GM19238 (cell line): ENCODE measurements at regions not wholly inside any gene's neighbourhood (a gene's known extent, or its start where the extent isn't known, plus 50 kb on each side); places are given as distances from the start of the nearest gene placed in this dataset.
A peak's percentile ranks its signal among the peaks of the same experiment; 100 is the strongest.
"Not testable (repeated sequence)": the region's sequence is repeated elsewhere in the genome, so short reads cannot be mapped to it uniquely, and the experiment has no call there.

ENCODE experiments used
- DNase-seq: peaks from one replicate; pipeline ENCODE4 v3.0.0; 2011; ENCODE audit warnings: low spot score; ENCODE audit not compliant: insufficient read length

DNA sequence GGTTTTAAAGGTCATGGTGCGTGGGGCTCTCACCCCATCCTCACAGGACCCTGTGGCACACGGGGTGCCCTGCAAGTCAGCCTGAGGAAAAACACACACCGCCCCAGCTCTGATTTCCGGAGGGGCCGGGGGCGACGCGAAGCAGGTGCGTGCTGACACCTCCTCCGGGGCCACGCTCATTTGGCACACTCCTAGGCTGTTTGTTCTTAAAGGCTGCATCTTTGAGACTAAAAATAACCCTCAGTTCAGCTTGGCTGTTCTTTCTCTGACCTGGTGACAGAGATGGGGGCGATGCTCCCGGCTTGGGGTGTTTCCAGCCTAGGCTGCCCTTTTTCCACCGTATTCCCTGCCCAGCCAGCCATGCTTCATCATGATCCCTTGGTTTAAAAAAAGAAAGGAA is 141.5 kb upstream of the TPM1 start:
- no peak for DNase-seq

DNA sequence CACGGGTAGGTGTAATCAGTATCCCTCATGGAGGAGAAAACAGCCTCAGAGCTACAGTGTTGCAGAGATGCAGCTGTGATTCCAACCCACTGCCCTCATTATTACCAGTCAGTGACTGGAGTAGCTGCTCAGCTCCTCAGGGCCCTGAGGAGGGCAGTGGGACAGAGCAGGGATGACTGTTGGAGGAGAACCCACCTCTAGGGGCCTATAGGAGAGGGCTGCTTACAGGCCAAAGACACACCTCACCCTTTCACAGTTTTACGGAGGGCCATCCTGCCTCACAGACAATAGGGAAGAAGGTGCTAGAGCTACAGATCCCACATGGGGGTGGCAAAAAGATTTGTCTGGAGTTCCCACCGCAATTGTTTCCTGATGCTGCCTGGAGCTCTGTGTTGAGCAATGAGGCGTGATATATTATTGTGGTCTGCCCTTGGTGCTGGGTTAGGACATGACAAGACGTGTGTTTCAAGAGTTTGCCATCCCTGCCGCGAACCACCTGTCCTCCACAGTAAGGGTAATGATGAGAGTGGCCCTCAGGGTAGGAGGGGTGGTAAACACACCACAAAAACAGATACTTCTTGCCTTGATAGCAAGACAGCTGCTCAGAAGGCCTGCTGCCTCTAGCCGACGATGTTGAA is 140.5 kb upstream of the TPM1 start:
- DNase-seq, result no peak

DNA sequence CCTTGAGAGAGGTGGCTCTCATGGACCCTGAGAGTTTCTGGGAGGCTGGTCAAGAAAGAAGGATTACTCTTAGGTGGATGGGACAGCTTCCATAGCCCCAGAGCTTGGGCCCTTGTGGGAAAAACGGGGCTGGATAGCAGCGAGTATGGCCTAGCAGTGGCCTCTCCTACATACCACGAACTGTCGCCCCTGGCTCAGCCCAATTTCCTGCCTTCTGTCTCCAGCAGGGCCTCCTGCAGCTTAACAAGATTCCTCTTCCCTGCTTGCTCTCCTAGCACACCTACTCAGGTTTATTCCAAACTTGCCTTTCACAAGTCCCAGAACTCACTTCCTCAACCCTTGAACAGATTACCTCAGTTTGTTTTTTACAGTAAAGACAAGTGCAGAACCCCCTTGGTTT is 139.7 kb upstream of the TPM1 start:
- DNase-seq, result no peak

DNA sequence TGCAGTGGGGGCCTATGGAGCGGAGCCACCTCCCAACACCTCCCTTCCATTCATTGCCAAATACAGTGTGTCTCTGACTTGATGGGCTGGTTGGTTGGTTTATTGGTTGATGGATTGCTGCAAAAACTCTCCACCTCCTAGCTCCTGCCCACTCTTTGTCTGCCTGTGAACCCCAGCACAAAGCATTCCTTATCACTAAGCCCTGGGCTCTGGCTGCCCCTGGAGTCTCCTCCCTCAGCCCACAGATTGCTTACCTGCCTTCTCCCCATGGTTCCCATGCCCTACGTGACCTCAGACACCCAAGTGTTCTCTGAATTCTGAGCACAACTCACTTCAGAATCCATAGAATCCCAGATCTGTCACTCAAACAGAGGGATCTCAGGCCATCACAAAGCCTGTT is 139.1 kb upstream of the TPM1 start:
- DNase-seq, result no peak

DNA sequence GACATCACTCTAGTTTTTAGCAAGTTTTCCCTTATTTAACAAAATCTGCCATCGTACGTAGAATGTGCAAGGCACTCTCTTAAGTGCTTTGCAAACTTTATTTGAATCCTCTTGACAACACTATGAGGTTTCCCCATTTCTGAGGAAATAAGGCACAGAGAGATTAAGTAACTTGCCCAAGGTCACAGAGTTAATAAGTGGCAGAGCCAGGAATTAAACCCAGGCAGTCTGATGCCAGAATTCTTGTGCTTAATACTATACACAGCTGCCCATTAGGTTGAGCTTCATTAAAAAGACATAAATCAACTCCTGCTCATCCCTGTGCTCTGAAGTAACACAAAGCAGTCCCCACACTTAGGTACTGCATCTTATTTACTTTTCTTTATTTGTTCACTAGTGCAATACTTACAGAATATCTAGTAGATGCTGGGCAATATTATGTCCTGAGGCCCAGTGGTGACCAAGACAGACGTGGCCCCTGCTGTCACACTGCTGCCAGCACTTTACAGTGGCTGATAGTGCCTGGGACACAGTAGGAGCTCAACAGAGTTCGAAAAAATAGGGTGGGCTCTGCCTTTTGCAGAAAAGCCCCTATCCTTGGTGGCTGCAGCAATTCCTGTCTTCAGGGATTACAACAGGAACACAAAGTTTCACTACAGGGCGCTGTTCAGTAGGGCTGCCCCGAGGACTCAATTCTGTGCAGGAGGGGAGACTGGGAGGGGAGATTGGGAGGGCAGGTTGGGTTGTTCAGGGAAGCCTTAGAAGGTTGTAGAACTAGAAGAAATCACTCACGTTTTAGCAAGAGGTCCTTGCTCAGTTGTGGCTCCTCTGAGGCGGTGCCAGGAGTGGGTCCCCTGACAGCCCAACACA is 138.3 kb upstream of the TPM1 start:
- peak; percentile 28 for DNase-seq

DNA sequence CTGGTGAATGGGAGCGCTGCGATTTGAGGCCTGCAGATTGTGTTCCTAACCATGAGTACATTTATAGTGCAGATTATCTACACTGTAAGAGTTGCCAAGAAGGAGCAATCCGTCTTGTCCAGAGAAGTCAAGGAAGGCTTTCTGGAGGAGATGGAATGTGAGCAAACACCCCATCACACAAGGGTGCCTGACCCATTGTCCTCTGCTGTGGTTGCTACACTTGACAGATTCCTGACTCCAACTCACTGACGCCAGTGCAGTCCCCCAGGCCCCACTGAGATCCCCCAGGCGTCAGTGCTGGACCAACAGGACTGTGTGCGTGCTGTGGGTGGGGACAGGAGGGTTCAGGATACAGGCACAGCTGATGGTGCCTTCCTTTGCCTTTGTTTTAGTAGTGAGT is 135.9 kb upstream of the TPM1 start:
- DNase-seq, result no peak

DNA sequence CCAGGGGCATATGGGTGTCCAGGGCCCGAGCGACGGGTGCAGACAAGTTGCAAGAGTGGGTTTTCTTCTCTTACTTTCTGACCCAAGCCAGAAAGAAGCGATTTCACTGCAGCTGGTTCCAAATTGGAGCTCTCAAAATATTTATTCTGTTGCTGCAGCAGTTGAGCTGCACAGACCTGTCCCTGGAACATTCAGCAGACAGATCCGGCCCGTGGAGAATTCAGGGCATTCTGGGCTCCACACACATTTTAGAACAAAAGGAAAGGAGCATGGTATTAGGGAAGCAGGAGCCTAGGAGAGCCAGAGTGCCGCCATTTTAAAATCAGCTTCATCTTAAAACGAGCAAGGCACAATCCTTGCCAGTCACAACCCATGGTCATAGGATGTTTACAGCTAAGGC is 135.3 kb upstream of the TPM1 start:
- DNase-seq, result no peak

DNA sequence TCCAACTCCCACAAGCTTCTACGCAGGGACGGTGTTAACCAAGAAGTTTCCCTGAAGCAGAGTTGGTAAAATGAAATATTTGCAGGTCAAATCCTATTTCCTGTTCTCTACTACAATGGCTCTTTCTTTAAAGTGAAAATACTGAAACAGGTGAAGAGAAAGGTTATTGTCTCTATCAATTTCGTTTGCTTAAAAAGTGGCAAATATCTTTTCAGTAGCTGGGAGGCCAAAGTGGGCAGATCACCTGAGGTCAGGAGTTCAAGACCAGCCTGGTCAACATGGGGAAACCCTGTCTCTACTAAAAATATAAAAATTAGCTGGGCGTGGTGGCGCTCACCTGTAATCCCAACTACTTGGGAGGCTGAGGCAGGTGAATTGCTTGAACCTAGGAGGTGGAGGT is 134.2 kb upstream of the TPM1 start:
- DNase-seq, result not testable (repeated sequence)

DNA sequence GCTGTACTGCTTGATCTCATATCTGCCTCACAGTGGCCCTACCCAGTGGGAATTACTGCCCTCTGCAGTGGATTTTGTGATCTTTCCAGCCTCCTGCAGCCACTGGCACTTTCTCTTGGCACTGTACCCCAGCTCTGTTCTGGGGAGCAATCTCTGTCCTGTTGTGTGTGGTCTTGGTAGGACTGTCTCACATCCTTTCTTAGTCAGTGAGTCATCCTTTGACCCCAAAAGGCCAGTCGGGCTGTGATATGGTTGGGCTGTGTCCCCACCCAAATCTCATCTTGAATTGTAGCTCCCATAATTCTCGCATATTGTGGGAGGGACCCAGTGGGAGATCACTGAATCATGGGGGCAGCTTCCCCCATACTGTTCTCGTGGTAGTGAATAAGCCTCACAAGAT is 133.3 kb upstream of the TPM1 start:
- DNase-seq, result no peak

DNA sequence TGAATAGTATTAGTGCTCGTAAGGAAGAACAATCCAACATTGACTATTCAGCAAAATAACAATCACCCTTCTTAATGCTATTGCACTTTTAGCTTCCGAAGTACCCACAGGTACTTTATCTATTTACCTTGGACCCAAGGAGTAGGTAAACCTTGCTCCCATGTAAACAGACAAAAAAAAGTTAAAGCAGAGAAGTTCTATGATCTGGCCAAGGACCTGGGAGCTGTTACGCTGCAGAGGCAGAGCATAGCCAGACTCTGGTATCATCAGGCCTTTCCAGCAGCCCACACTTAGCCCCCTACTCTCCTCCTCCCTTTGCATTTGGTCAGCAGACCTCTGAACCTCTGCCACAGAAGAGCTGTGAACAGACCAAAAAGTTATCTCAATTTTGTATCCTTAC is 130.3 kb upstream of the TPM1 start:
- DNase-seq, result no peak

DNA sequence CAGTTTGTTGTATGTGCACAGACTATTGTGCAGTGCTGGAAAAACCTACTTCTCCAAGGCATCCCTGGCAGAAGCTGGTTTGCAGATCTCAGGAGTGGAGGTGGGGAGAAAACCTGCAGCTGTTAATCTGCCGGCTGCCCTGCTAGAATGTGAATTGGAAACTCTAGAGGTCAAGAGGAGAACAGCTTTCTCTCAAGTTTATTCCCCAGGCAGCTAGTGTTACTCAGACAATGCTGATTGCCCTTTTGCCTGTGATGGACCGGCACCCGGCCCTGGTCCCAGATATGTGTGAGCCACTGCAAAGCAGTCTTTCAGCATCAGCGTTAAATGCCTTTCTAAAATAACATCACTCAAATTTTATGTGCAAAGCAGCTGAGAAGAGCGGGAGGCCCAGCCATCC is 129.7 kb upstream of the TPM1 start:
- DNase-seq, result no peak

DNA sequence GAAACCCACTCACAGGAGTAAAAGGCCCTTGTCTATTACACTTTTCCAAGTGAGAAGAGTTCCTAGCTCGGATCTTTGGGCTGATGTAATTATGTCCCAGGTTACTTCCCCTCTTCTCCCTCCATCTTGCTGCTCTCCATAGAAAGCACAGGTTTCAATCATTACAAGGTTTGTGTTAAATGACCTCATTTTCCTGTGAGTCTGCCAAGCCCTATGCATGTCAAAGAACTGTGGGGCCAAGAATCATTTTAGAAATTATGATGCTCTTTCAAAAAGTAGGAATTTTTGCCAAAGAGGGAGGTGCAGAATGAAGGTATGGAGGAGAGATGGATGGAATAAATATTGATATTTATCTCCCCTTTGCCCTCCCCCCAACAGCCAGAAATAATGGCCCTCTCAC is 129.3 kb upstream of the TPM1 start:
- no peak for DNase-seq

DNA sequence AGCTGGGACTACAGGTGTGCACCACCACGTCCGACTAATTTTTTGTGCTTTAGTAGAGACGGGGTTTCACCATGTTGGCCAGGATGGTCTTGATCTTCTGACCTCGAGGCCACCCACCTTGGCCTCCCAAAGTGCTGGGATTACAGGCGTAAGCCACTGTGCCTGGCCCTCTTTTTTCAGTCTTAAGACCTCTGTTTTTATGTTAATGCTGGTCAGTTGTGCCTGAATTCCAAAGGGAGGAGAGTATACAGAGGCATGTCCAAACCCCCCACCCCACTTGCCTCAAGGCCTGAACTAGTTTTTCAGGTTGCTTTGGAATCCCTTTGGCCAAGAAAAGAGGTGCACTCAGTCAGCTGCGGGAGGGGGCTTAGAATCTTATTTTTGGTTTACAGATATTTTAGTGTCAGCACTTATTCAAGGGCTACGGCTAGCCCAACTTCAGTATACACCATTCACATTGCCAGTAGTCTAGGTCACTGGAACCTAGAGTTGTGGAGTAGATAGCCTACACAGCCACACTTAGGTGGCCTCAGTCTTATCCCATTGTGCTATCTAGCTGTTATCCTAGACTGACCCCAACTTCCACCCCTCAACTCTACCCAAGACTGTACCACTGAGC is 128.0 kb upstream of the TPM1 start:
- DNase-seq, result no peak

DNA sequence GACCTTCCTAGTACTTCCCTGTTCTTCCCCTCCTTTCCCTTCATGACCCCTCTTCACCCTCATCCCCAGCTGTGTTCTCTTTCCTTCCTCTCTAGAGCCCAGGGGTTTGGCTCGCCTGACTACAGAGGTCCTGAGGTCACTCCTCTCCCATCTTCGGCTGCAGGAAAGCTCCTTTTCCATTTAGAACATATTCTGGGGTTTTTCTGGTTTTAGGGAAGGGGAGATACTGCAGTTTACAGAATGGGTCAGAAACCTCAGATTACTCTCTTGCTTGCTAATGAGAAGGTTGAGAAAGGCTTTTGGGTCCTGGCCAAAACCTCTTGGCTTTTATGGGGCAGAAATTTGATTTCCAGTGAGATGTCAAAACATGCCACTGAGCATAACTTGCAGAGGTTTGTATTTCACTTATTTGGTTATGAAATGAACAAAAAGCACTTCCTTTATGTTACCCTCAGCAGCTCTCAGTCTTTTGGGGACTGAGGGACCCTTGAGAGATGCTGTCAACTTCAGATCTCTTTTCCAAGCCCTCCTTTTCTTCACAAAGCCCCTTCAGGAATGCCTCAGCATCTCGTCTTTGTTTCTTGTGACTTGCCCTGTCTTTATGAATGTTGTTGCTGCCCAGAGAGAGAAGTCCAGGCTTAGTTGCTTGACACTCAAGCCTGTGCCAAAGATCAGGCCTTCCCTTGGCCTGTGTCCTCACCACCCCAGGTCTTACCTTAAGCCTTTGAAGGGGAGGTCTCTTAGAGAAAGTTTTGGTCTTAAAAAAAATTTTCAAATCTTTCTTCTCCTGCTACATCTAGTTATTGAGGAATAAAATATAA is 121.7 kb upstream of the TPM1 start:
- no peak for DNase-seq

DNA sequence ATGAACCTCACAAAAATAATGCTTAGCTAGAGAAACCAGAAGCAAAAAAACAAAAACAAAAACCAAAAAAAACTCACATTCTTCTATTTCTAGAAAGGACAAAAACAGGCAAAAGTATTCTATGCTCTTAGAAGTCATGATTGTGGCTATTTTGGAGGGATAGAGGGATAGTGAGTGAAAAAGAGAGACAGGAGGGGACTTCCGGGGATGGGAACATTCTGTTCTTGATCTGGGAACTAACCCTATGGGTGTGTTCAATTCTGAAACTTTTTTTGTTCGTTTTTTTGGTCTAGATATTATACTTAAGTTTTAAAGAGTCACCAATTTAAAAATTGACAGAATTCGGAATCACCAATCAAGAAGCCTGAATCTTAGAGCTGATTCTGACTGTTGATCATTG is 120.0 kb upstream of the TPM1 start:
- no peak for DNase-seq

DNA sequence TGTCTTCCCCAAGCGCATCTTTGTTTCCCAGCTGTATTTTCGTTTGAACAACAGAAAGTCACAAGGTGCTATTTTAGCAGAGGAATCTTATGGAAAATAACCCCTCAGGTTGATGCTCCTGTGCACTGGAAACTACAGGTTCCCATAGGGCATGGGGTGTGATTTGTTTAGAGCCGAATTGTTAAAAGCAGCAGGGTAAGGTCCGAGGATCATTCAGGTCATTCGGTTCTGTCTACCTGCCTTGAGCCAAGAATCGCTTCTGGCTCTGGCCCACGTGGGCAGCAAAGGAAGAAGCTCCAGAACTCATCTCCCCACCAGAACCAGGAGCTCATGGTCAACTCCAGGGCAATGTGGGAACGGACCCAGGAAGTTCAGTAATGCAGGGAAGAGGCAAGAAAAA is 116.7 kb upstream of the TPM1 start:
- DNase-seq, result no peak

DNA sequence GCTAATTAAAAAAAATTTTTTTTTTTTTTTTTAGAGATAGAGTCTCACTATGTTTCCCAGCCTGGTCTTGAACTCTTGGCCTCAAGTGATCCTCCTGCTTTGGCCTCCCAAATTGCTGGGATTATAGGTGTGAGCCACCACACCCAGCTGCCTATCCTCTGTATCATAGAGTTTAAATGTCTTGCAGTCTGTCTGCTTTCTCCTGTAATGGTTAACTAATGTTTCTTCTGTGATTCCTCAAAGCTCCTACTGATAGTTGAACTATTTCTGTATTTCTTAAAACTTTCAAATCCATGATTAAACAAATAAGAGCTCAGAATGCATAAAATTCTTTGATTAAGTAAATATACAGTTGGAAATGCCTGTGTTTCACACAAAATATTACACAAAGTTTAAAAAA is 115.4 kb upstream of the TPM1 start:
- DNase-seq, result no peak

DNA sequence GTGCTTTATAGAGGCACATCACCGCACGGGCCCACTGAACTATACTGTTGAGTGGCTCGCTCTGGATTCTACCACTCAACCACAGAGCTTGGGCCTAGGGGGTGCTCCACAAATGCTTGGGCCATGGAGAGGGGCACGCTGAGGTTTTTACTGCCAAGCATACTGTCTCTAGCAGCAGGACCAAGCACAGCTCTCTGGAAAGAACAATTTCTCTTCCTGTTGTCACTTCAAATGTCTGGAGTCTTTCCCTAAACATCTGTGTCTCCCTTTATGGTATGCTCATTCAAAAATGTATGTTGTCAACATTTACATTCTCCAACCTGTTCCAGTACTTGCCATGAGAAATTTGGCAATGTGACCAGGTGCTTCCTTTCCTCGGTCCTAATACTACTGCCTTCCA is 114.7 kb upstream of the TPM1 start:
- no peak for DNase-seq

DNA sequence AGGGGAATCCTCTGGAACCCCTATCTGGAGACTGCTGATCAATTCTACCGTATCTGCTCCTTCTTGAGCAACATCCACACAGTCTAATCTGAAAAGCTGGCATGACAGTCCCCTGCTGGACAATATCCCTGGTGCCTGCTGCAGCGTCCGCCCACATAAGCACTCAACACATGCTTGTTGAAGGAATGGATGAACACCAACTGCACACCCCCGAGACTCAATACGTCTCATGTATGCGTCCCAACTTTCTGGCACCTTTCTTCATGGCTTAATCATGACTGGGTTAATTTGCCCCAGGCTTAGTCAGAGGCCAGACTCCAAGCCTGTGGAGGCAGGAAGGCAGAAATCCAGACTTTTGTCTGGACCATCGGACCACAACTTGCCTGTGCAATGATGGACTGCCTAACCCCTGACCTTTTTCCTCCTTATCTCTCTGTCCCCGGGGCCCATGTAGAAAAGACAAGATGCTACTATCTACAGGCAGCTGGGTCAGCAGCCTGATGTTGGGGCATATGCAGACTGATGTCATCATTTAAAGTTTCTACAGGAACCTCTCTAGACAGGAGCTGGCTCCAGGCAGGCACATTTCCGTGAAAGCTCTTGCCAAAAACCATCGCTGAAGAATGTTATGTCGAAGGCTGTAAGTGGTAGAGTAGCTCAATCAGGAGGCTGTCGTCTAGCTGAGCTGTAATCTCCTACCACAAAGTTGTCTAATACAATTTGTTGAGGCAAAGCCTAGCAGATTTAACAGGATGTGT is 114.1 kb upstream of the TPM1 start:
- DNase-seq, result no peak

DNA sequence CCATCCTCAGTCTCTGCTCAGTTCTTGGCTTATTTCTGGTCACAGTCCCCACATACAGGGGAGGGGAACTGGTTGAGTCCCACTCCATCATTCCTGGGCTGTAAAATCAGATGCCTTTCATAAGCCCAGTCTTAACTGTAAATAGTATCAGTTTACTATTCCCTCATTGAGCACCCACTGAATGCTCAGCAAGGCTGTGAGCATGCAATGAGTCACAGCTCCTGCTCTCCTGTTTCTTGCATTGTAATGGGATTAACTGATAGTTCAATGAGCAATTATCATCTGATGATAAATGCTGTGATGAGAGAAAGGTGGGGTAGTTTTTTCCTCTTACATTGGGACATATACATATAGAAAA is 113.6 kb upstream of the TPM1 start:
- DNase-seq, result no peak

DNA sequence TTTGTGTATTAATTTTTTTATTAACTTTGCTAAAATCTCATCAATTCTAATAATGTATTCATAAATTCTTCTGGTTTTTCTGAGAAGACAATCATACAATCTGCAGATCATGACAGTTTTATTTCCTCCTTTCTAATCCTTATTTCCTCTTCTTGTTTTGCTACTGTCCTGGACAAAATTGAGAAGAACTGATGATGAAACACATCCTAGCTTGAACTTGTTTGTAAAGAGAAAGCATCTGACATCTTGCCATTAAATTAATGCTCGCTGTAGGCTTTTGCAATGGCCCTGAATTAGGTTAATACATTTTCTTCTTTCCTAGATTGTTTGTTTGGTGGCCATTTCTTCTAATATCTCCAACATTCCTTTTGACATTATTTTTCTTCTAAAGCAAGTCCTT is 110.9 kb upstream of the TPM1 start:
- DNase-seq, result no peak
